HG03442 (cell line): ENCODE measurements at regions not wholly inside any gene's neighbourhood (a gene's known extent, or its start where the extent isn't known, plus 50 kb on each side); places are given as distances from the start of the nearest gene placed in this dataset.
"Not testable (repeated sequence)": the region's sequence is repeated elsewhere in the genome, so short reads cannot be mapped to it uniquely, and the experiment has no call there.

Experiments used
- ATAC-seq: cut with Tn5 transposase; IDR thresholded peaks from one replicate; pipeline ENCODE4 v1.9.1; 2021; ENCODE audit warnings: mild to moderate bottlenecking, moderate library complexity; ENCODE audit not compliant: unreplicated experiment

DNA sequence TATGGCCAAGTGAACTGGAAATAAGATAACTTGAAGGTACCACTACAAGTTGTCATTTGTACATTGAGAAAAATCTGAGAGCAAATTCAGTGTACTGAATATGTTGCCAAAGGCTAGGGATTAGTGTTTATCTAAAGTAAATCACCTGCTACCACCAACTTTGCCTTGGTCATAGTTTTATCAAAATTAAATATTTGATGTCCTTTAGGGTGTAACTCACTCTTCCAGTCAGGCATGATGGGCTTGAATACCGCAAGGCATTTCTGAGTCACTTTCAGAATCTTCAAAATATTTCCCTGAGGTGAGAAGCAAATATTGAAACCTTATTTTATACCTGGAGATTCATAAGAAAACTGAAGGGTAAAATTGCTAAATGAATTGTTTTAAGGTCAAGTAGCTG lies 1338.6 kb upstream of the ACO1 start:
- ATAC-seq = no peak

DNA sequence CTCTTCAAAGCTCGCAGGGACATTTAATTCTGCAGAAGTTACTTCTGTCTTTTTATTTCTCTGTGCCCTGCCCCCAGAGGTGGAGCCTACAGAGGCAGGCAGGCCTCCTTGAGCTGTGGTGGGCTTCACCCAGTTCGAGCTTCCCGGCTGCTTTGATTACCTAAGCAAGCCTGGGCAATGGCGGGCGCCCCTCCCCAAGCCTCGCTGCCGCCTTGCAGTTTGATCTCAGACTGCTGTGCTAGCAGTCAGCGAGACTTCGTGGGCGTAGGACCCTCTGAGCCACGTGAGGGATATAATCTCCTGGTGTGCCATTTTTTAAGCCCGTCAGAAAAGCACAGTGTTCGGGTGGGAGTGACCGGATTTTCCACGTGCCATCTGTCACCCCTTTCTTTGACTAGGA lies 1322.9 kb upstream of the ACO1 start:
- ATAC-seq = not testable (repeated sequence)

DNA sequence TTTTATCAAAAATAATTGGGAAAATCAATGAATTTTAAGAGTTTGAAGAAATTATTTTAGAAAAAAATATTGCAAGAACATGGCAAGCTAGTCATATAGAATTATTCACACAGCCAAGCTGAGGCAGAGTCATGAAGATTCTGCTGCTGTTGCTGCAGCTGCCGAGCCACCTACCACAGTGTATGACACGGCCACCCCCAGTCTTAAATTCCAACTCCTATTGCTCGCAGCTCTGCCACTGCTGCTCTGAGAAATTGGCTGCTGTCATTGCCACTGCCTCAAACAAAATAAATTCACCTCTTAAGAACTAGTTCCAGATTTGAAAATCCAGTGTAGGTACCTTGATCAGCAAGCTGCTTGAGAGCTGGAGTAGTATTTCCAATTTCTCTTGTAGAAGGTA lies 1318.8 kb upstream of the ACO1 start:
- ATAC-seq = no peak

DNA sequence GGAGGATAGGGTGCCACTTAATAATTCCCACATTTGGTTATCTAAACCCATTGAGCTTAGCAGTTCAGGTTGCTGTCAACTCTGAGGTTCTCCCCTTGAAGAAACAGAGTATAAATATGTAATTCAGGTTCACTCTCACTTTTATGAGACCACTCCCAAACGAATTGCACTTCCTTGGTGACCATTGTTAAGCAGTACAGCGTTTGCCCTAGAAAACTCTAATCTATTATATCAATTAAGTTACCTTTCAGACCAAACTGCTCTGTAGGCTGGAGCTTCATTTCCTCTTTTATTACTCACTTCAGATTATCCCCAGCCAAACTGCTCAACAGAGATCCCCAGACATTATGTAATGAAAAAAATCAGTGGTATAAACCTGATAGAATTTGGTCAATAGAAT lies 1317.0 kb upstream of the ACO1 start:
- no peak for ATAC-seq

DNA sequence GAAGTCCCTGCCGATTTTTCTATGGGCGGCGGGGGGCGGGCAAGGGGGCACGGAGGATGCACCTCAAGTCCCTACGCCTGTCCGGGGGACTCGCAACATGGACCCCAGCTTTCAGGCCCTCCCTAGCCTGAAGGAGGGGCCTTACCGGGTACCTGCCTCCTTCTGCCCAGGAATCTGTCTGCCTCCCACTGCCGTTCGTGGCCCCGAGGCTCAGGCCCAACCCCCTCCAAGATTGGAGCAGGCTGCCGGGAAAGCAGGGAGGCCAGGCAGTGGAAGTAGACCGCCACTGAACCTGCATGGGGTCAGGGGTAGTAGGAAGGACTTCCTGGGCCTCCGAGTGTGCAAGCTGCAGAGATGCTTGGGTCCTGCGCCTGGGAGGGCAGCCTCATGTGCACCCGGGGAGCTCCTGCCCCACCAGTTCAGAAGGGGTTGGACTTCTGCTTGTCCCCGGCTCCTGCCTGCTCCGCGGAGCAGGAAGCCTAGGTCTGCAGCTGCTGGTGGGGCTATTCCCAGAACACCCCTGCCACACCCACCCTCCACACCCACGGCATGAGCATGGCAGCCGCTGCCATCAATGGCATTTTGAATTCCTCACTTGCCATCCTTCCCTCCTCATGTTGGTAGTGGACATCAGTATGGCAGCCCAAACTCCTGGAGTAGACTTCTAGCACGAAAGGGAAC lies 1312.7 kb upstream of the ACO1 start:
- ATAC-seq = no peak

DNA sequence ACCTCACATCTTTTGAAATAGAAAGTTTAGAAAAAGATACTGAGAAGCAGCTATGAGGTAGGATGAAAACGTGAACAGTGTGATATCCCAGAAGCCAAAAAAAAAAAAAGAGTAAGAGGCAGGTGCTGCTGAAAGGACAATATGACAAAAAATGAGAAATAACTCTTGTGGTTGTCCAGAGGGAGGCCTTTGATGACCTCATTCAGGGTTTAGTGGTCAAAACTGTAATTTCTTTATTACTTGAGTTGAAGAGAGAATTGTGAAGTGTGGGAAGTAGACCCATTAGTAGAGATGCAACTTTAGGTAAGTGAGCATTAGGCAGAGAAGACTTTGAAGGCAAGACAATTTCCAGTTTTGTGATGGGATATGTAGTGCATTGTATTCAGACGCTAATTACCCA lies 1306.3 kb upstream of the ACO1 start:
- ATAC-seq = peak; percentile 64

DNA sequence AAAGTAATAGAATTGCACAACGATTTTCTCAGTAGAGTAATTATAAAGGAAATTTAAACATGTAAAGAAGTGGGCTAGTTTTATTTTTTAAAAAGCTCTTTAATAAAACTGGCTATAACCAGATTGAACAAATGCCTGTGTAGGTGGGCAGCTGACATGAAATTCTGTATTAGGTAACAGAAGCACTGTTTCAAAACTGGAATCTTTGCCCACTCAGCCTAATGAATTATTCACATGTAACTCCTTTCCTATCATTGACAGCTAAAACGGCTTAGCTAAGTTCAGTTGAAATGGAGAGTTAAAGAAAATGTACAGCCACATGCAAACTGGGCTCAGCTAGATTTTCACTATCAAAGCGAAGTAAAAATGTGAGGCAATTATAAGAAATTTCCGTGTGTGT lies 1300.1 kb upstream of the ACO1 start:
- no peak for ATAC-seq

DNA sequence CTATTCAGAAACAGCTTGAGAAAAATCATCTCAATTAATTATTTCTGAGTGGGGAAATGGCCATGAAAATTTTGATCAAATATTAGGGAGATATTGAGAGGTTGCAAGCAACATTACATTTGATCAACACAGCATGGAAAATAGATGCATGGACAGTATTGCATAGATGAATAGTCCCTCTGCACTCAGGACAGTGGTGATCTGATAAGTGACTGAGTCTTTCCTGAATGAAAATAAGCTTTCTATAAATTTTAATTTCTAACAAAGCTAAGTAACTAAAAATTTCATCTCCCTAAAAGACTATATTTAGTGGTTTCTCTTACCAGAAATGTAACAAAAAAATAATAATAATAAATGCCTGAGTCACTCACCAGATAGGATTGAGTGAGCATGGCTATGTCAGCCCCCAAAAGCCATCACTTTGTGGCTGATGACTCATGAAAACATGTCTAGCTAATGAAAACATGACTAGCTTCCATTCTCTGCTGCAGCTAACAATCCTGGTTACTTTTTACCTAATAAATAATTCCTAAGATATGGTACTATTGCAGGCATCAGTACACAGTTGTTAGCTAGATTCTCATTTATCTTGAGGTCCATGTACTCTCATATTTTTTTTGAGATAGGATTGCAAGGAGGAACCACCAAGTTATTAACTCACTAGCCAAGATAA lies 1294.8 kb upstream of the ACO1 start:
- ATAC-seq = no peak

DNA sequence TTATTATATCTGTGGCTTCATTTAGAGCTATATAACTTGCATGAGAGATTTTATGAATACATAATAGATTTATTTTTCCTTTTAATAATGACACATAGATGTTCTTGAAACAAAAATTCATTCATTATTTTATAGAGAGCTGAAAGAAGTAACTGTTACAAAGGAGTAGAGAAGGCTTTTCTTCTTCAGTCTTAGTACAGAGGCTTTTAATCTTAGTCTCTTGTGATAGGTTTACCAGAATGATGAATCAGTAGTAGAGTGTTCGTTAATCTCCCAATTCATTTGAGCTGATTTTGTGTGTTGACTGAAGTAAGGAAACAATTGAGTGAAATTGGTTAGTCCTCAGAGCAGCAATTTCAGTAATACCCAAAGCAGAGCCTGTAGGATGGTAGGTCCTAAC lies 1284.1 kb upstream of the ACO1 start:
- no peak for ATAC-seq

DNA sequence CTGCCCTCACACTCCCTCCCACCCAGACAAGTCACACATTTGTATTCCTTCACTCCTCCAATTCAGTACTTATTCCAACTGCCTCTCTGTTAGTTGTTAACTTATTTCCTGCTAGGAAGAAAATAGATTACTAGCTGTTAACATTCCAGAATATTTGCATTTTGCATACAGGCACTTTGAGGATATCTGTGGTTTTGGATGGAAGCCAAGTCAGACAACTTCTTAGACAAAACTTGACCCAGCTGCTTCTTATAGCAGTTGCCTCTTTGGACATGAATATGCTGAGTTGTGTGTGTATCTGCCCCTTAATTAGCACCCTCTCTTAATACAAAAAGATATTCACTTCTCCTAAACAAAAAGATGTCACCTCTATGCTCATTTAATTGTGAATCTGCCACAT lies 1280.6 kb upstream of the ACO1 start:
- ATAC-seq = no peak

DNA sequence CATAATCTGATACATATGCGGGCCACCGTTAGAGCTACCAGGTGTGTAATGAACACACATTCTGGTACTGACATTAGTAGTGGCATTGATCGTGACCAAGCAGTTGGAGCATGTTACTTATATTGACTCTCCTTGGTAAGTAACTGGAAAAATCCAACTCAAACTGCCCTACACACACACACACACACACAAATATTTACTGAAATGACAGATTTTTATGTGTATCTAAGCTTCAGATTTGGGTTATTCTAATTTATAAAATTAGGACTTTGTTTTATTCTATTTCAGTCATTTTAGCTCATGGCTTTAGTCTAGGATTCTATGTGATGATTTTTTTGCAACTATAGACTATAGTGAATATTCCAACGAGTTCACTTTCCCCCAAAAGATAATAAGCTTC lies 1280.2 kb upstream of the ACO1 start:
- ATAC-seq = no peak

DNA sequence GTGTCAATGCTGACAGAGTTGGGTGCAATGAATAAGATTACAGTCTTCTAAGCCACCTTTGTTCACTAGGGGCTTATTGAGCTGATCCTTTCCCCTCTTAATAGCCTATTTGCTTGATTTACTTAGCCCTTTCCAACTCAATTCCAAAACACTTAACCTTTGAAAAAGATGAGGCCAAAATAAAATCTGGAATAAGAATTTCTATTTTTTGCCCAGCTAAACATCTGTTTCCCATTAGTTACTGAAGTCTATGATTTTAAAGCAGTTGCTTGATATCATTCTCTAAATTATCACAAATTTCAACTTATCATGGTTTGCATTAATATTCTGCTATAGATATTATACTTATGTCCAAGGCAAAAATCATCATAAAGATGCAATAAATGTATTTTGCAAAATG lies 1272.0 kb upstream of the ACO1 start:
- no peak for ATAC-seq

DNA sequence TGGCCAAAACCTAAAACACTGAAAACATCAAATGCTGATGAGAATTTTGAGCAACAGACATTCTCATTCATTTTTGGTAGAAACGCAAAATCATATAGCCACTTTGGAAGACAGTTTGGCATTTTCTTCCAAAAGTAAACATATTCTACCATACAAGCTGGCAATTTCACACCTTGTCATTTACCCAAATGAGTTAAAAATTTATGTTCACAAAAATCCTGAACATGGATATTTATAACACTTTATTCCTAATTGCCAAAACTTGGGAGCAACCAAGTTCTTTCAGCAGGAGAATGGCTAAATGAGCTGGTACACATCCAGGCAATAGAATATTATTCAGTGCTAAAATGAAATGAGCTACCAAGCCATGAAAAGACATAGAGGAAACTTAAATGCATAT lies 1270.1 kb upstream of the ACO1 start:
- no peak for ATAC-seq

DNA sequence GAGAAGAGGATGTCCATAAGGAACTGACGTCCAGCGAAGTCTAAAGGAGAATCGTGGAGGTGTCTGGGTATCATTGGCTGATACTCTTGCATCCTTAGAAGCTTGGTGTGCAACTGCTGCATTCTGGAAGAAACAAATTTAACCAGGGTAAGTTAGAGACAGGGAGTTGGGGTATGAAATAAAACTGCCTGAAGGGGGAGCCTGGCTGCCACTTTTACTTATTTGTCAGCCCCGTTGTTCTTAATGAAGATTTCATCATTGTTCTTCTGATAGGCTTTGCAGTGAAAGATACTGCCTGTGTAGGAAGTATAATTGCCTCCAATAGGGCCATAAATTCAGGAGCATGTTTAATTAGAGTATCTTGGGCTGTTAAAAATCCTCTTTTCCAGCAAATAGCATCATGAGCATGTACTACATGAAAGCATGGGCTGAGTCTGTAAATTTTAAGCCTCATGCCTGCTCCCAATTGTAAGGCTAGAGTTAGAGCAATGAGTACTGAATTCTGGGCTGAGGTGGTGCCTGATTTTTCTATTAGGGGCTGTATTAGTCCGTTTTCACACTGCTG lies 1264.5 kb upstream of the ACO1 start:
- ATAC-seq = peak; percentile 78

DNA sequence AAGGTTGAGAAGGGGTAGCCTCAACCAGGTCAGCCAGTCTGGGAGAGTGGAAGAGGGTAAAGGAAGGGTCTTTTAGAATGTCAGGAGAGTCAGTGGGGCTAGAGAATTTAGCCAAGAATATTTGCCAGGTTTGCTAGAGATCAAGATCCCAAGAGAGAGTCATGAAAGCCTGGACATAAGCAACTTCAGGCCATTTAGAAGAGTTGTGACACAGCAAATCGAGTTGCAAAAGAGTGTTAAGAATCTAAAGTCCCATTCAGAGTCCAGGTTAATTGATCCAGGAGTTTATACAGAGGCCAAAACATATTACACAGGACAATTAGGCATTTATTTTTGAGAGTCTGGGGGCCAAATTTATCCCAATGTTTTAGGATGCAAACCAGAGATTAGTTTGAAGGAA lies 1260.1 kb upstream of the ACO1 start:
- ATAC-seq = no peak

DNA sequence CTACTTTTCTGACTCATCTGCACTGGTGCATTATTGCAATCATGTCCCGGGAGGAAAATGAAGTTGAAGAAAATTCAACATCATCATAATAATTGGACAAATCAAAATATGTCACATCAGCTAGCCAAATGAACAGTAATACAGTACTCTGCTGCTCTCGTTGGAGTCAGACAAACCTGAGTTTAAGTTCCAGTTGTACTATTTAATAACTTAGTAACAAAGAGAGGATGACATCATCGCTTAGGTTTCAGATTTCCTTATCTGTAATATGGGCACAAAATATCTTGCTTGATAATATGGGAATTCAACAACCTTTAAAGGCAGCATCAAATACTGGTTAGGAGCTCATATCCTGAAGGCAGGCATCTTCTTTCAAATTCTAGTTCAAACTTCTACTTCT lies 1248.9 kb upstream of the ACO1 start:
- ATAC-seq = no peak

DNA sequence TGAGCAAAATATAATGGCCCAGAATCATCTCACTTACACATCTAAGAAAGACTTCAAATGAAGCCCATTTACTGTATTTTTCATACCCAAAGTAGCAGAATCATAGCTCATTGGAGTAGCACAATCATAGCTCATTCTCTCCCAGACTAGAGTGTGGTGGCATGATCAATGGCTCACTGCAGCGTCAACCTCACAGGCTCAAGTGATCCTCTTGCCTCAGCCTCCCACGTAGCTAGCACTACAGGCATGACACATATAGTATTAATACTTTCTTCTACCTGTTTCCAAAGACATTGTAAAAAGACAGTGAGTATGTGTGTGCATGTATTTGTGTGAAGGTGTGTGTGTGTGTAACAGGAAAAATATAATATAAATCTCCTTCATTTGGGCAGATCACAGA lies 1247.9 kb upstream of the ACO1 start:
- no peak for ATAC-seq

DNA sequence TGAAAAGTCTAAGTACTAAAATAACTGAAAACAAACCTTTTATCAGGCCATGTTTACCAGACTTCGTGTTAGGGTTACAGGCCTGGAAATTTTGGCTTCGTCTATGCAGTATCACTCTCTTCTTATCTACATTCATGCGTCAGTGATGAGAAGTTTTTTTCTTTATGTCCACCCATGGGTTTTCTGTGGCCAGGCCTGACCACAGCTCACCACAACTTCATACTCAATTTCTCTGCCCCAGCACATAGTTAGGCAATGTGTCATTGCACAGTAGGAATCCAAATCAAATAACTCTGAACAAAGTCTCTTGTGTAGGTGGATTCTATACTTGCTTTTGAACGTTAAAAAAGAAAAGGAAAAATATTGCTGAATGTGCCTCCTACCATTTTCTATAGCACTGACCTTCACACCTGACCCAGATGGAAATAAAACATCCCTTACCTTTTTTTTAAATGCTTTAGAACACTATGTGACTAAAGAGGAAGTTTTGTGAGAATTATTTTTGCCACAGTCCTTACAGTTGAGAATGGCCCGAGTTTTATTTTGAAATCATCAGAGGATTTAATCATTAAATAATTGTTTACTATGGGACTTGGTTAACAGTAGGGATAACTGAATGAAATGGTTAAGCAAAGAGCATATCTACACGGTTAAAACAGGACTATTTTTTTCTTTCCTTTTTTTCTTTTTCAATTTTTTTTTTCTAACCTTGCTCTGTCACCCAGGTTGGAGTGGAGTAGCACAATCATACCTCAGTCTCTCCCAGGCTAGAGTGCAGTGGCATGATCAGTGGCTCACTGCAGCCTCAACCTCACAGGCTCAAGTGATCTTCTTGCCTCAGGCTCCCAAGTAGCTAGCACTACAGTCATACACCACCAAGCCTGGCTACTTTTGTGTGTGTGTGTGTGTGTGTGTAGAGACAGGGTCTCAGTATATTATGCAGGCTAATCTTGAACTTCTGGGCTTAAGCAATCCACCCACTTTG lies 1247.0 kb upstream of the ACO1 start:
- no peak for ATAC-seq

DNA sequence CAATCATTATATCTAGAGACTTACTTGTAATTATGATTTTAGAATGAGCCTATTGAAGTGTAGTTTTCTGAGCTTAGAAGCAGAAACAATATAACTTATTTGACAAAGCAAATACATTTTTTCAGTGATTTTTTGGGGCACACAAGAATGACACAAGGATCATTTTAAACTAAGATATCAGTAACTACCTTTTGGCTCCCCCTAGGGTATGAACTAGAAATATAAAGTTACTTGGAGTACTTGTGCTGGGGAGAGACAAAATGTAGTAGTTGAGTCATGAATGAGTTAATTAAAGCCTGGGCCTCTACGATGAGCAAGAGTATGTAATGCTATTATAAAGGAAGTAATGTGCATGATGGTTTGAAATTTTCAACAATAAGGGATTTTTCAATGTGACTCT lies 1244.1 kb upstream of the ACO1 start:
- ATAC-seq = peak; percentile 55

DNA sequence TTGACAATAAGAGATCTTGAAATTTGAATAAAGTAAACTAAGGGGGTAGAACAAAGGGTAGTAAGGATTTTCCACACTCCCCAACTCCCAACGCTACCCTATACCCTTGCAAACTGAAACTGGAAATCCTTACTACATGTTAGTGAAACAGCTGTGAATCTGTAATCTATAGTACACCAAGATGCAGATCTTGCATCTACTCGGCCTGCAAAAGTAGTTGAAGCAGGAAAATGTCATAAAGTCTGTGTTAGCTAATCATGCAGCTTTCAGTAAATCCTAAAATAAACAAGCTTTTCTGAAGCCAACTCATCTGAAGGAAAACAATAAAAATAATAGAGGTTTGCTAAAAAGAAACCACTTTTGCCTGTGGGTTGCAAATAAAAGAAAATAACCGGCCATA lies 1242.0 kb upstream of the ACO1 start:
- ATAC-seq = no peak

DNA sequence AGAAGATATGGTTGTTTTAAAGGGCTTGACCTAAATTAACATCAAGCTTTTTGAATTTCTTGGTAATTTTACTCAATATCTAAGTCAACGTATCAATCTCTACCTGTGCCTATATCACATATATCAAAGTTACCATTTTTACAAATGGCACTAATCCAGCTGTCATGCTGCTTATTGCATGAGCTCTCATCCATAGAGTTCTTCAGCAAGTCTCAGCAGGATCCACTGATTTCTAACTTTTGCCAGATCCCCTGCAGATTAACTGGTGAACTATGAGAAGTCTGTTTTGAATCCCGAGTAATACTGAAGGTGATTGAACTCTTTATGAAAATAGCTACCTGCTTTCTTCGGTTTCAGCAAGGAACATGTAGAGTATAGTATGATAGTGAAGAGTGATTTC lies 1239.8 kb upstream of the ACO1 start:
- no peak for ATAC-seq
